Neuronal stem cell (in vitro differentiated cells): ENCODE measurements at regions not wholly inside any gene's neighbourhood (a gene's known extent, or its start where the extent isn't known, plus 50 kb on each side); places are given as distances from the start of the nearest gene placed in this dataset.
A peak's percentile ranks its signal among the peaks of the same experiment; 100 is the strongest.

Experiments used
- DNase-seq: peaks from one replicate; pipeline ENCODE4 v3.0.0-alpha.2; 2013; ENCODE audit warnings: low spot score
- H2AFZ ChIP-seq: one replicate; pipeline ENCODE4 v1.6.1; 2013; ENCODE audit warnings: mild to moderate bottlenecking, low read length, inconsistent platforms
- H2AK5ac ChIP-seq: 2 replicates; pipeline ENCODE4 v1.6.1; 2013; ENCODE audit warnings: low read depth, mild to moderate bottlenecking, inconsistent platforms, low read length, moderate library complexity, mixed read lengths
- H2BK120ac ChIP-seq: 2 replicates; pipeline ENCODE4 v1.6.1; 2013; ENCODE audit warnings: low read depth, mild to moderate bottlenecking, inconsistent platforms, low read length, moderate library complexity, mixed read lengths
- H2BK12ac ChIP-seq: one replicate; pipeline ENCODE4 v1.6.1; 2013; ENCODE audit warnings: low read length, inconsistent platforms
- H2BK15ac ChIP-seq: 2 replicates; pipeline ENCODE4 v1.6.1; 2013; ENCODE audit warnings: mild to moderate bottlenecking, low read length, inconsistent platforms, mixed read lengths
- H2BK5ac ChIP-seq: one replicate; pipeline ENCODE4 v1.6.1; 2013; ENCODE audit warnings: inconsistent platforms, mild to moderate bottlenecking, low read length, moderate library complexity
- H3K14ac ChIP-seq: one replicate; pipeline ENCODE4 v1.6.1; 2013; ENCODE audit warnings: low read length, inconsistent platforms
- H3K18ac ChIP-seq: 2 replicates; pipeline ENCODE4 v1.6.1; 2013; ENCODE audit warnings: low read length, inconsistent platforms
- H3K23ac ChIP-seq: 2 replicates; pipeline ENCODE4 v1.6.1; 2013; ENCODE audit warnings: low read depth, mild to moderate bottlenecking, mixed read lengths, low read length, inconsistent platforms; ENCODE audit not compliant: poor library complexity
- H3K27ac ChIP-seq: replicated peaks from 3 replicates; pipeline ENCODE4 v1.5.1; 2013; ENCODE audit warnings: low read length, inconsistent platforms
- H3K27me3 ChIP-seq, 3 experiments: 2 replicates each; pipeline ENCODE4 v1.6.1; 2013; ENCODE audit warnings: low read length in 3 of 3, mild to moderate bottlenecking in 2 of 3, inconsistent platforms in 1 of 3, low read depth in 1 of 3, mixed read lengths in 1 of 3, moderate library complexity in 1 of 3; ENCODE audit not compliant: control insufficient read depth in 3 of 3, insufficient read depth in 3 of 3
- H3K36me3 ChIP-seq, 2 donors: replicated peaks in 1 of 2; 2 replicates each; pipeline ENCODE4 v1.6.1; 2013; ENCODE audit warnings: low read length in 2 of 2; ENCODE audit not compliant: control insufficient read depth in 2 of 2, insufficient read depth in 2 of 2
- H3K4ac ChIP-seq: 2 replicates; pipeline ENCODE4 v1.6.1; 2013; ENCODE audit warnings: inconsistent platforms, mild to moderate bottlenecking, low read length, moderate library complexity
- H3K4me1 ChIP-seq, 2 donors: 1 replicate in 1 of 2; 2 replicates in 1 of 2; pipeline ENCODE4 v1.6.1; 2013; ENCODE audit warnings: low read length in 2 of 2, low read depth in 1 of 2; ENCODE audit not compliant: control insufficient read depth in 2 of 2, insufficient read depth in 1 of 2
- H3K4me2 ChIP-seq: one replicate; pipeline ENCODE4 v1.6.1; 2013; ENCODE audit warnings: mild to moderate bottlenecking, low read length, inconsistent platforms; ENCODE audit not compliant: insufficient read depth, poor library complexity, severe bottlenecking
- H3K4me3 ChIP-seq, 2 donors: 2 replicates each; pipeline ENCODE4 v1.5.1; 2013; ENCODE audit warnings: low read length in 2 of 2, mild to moderate bottlenecking in 2 of 2, inconsistent platforms in 1 of 2, moderate library complexity in 1 of 2
- H3K79me1 ChIP-seq: one replicate; pipeline ENCODE4 v1.6.1; 2013; ENCODE audit warnings: low read depth, mild to moderate bottlenecking, inconsistent platforms, low read length, moderate library complexity
- H3K9ac ChIP-seq: one replicate; pipeline ENCODE4 v1.6.1; 2013; ENCODE audit warnings: mild to moderate bottlenecking, low read depth, low read length, inconsistent platforms; ENCODE audit not compliant: poor library complexity
- H3K9me3 ChIP-seq, 2 donors: replicated peaks in 1 of 2; 2 replicates each; pipeline versions ENCODE3 to v1.6.1; 2013; ENCODE audit warnings: low read length in 2 of 2, mild to moderate bottlenecking in 2 of 2, inconsistent platforms in 1 of 2, low read depth in 1 of 2, mixed read lengths in 1 of 2, moderate library complexity in 1 of 2; ENCODE audit not compliant: control insufficient read depth in 2 of 2, insufficient read depth in 1 of 2
- H4K8ac ChIP-seq: one replicate; pipeline ENCODE4 v1.6.1; 2013; ENCODE audit warnings: low read depth, mild to moderate bottlenecking, inconsistent platforms, low read length, moderate library complexity
- H4K91ac ChIP-seq: one replicate; pipeline ENCODE4 v1.6.1; 2013; ENCODE audit warnings: low read length, low read depth, mild to moderate bottlenecking, inconsistent platforms; ENCODE audit not compliant: poor library complexity
- WGBS, 2 donors: extraction: QIAGEN DNeasy Blood & Tissue Kit; methylation state at CpG; one replicate each; pipeline ENCODE4 v1.1.7; 2013; ENCODE audit warnings: missing lambda C conversion rate in 2 of 2, mixed read lengths in 1 of 2; ENCODE audit not compliant: insufficient read length in 2 of 2, insufficient replicate concordance in 1 of 2; ENCODE audit errors: extremely low coverage in 2 of 2; 5-methylcytosine and 5-hydroxymethylcytosine counted together

DNA sequence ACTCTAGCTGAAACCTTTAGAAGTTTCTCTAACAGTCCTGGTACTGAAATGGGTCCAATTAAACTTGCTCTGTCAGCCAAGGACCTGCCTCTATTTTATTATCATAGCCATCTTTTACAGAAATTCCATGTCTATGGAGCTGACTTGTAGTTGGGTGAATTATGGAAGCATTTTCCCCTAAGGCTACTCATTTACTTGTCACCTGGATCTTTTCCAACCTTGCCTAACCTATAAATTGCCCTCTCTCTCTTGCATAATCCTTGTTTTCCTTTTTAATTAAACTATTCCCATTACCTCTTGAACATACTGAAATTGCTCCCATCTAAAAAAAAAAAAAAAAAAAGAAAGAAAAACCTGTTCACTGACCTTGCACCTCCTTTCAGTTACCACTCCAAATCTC is 74.6 kb upstream of the DOK6 start:
- Histone ChIP-seq H3K4ac (no peak overlapping the region), H3K23ac (no peak overlapping the region), H3K27ac (no peak overlapping the region), H2BK12ac (no peak overlapping the region), H2BK120ac (no peak overlapping the region), H3K4me2 (no peak overlapping the region), H4K91ac (no peak overlapping the region), H3K36me3 (no peaks in the 10 kb centered on the region), H3K4me3 (no peak overlapping the region), H2BK15ac (no peak overlapping the region), H3K4me1 (no peaks in the 10 kb centered on the region), H3K79me1 (no peaks in the 10 kb centered on the region), H2AK5ac (no peak overlapping the region), H3K9ac (no peak overlapping the region), H3K27me3 (no peaks in the 10 kb centered on the region), H3K14ac (no peak overlapping the region), H4K8ac (no peak overlapping the region), H2BK5ac (no peak overlapping the region), H2AFZ (no peak overlapping the region), H3K9me3 (peaks cover 0 to 2% of the 10 kb centered on the region in 2 donors), H3K18ac (no peak overlapping the region)
- no peak for DNase-seq

DNA sequence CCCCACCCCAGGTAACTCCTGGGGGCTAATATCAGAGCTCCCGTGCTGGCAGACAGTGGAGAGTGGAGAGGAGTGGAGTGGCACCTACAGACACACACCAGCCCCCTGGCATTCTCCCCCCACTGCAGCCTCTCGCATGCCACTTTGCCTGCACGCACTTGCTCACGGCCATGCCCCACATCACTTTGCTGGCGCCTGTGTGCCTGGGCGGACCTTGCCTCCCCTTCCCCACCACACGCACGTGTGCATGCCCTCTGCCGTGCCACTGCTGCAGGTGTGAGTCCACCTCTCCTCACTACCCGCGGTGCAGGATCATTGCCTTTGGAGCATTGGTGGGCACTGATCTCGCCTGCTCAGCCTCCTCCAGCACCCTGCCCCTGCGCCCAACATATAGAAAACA is 72.6 kb upstream of the DOK6 start:
- no peak overlapping the region for H2BK5ac ChIP-seq
- no peak overlapping the region for H4K91ac ChIP-seq
- no peak overlapping the region for H4K8ac ChIP-seq
- H2AK5ac ChIP-seq, result peak overlapping the region; percentile 13
- no peaks in the 10 kb centered on the region for H3K4me1 ChIP-seq
- H3K14ac ChIP-seq, result peak overlapping the region; percentile 91
- peak overlapping the region; percentile 74 for H2BK120ac ChIP-seq
- no peak overlapping the region for H3K4me2 ChIP-seq
- H2BK12ac ChIP-seq, result peak overlapping the region; percentile 60
- H3K79me1 ChIP-seq, result no peaks in the 10 kb centered on the region
- peaks cover 0 to 2% of the 10 kb centered on the region in 2 donors for H3K9me3 ChIP-seq
- H2BK15ac ChIP-seq, result no peak overlapping the region
- no CpG with 5 or more reads among the region's 13 CpGs for WGBS, 2 donors
- peak overlapping the region; percentile 74 for H3K9ac ChIP-seq
- H3K4ac ChIP-seq, result no peak overlapping the region
- peak overlapping the region; percentile 94 for H3K23ac ChIP-seq
- H3K4me3 ChIP-seq, result no peak overlapping the region
- no peaks in the 10 kb centered on the region for H3K27me3 ChIP-seq
- H3K27ac ChIP-seq, result no peak overlapping the region
- peak overlapping the region; percentile 83 for H3K18ac ChIP-seq
- H3K36me3 ChIP-seq, result no peaks in the 10 kb centered on the region
- H2AFZ ChIP-seq, result no peak overlapping the region
- DNase-seq, result no peak

GRCh38 chr18:69330385-69331005 is 70.2 kb upstream of the DOK6 start:
- H4K91ac ChIP-seq, result no peak overlapping the region
- no peak overlapping the region for H3K9ac ChIP-seq
- no peak overlapping the region for H3K18ac ChIP-seq
- H2AK5ac ChIP-seq, result no peak overlapping the region
- no peaks in the 10 kb centered on the region for H3K79me1 ChIP-seq
- H3K4me1 ChIP-seq, result no peaks in the 10 kb centered on the region
- H3K36me3 ChIP-seq, result no peaks in the 10 kb centered on the region
- H2BK5ac ChIP-seq, result no peak overlapping the region
- H2AFZ ChIP-seq, result no peak overlapping the region
- no peaks in the 10 kb centered on the region for H3K9me3 ChIP-seq
- no peak overlapping the region for H3K4me3 ChIP-seq
- WGBS, 2 donors, result no CpG with 5 or more reads among the region's 4 CpGs
- DNase-seq, result no peak
- H2BK120ac ChIP-seq, result no peak overlapping the region
- H4K8ac ChIP-seq, result no peak overlapping the region
- no peaks in the 10 kb centered on the region for H3K27me3 ChIP-seq
- no peak overlapping the region for H3K14ac ChIP-seq
- H3K4me2 ChIP-seq, result no peak overlapping the region
- no peak overlapping the region for H2BK12ac ChIP-seq
- H3K4ac ChIP-seq, result no peak overlapping the region
- H3K27ac ChIP-seq, result no peak overlapping the region
- H2BK15ac ChIP-seq, result no peak overlapping the region
- H3K23ac ChIP-seq, result no peak overlapping the region

DNA sequence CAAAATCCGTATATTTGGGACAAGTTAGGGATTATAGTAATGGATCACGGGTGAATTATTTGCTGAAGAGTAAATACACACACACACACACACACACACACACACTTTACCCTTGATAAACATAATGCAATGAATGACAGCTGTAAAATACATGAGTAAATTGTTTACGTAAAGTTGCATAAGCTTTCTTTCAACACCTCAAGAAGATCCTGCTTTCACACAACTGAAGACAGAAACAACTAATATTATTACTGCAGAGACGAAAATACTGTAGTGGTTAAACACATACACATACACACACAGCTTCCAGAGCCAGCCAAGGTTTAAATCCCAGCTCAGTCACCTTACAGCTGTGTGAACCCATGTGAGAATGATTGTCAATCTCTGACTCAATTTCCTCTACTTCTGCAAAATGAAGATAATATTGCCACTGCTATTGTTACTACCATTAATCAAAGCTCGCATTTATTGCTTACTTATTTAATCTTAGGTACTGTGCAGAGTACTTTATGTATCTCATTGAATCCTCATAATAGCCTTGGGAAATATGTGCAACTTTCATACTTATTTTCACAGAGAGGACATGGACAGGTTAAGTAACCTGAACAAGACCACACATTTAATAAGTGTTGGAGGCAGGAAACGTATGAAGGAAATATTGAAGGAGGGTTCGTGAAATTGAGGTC is 50.6 kb upstream of the DOK6 start:
- Histone ChIP-seq H3K23ac (no peak overlapping the region), H3K14ac (no peak overlapping the region), H3K36me3 (no peaks in the 10 kb centered on the region), H4K91ac (no peak overlapping the region), H3K27me3 (no peaks in the 10 kb centered on the region), H2BK12ac (no peak overlapping the region), H2BK120ac (no peak overlapping the region), H3K4ac (no peak overlapping the region), H3K4me3 (no peak overlapping the region), H2BK15ac (no peak overlapping the region), H3K79me1 (no peaks in the 10 kb centered on the region), H3K4me1 (no peaks in the 10 kb centered on the region), H3K4me2 (no peak overlapping the region), H4K8ac (no peak overlapping the region), H3K9me3 (no peaks in the 10 kb centered on the region), H3K27ac (no peak overlapping the region), H2AFZ (no peak overlapping the region), H2AK5ac (no peak overlapping the region), H2BK5ac (no peak overlapping the region), H3K18ac (no peak overlapping the region), H3K9ac (no peak overlapping the region)
- DNase-seq, result no peak
- WGBS, 2 donors, result no CpG with 5 or more reads among the region's 7 CpGs
